Skeletal muscle tissue (tissue), 3 donors: ENCODE measurements at regions not wholly inside any gene's neighbourhood (a gene's known extent, or its start where the extent isn't known, plus 50 kb on each side); places are given as distances from the start of the nearest gene placed in this dataset.
A peak's percentile ranks its signal among the peaks of the same experiment; 100 is the strongest.
"Not testable (repeated sequence)": the region's sequence is repeated elsewhere in the genome, so short reads cannot be mapped to it uniquely, and the experiment has no call there.

Source experiments
- H3K27ac ChIP-seq: one replicate; pipeline ENCODE4 v1.7.0; 2013; ENCODE audit warnings: mild to moderate bottlenecking, low read depth, low read length, inconsistent platforms
- H3K27me3 ChIP-seq, 3 donors: one replicate each; pipeline ENCODE4 v1.7.0; 2013; ENCODE audit warnings: low read length in 3 of 3; ENCODE audit not compliant: control insufficient read depth in 3 of 3, insufficient read depth in 3 of 3
- H3K36me3 ChIP-seq, 3 donors: one replicate each; pipeline ENCODE4 v1.7.0; 2013; ENCODE audit warnings: low read length in 3 of 3; ENCODE audit not compliant: control insufficient read depth in 3 of 3, insufficient read depth in 3 of 3
- H3K4me1 ChIP-seq, 3 donors: one replicate each; pipeline ENCODE4 v1.7.0; 2013; ENCODE audit warnings: low read length in 3 of 3, mild to moderate bottlenecking in 3 of 3; ENCODE audit not compliant: control insufficient read depth in 3 of 3, insufficient read depth in 3 of 3
- H3K4me3 ChIP-seq, 3 donors: one replicate each; pipeline ENCODE4 v1.7.0; 2013; ENCODE audit warnings: low read length in 3 of 3
- H3K9ac ChIP-seq, 3 donors: one replicate each; pipeline ENCODE4 v1.7.0; 2013; ENCODE audit warnings: low read length in 3 of 3, mild to moderate bottlenecking in 3 of 3, moderate library complexity in 2 of 3, low read depth in 1 of 3
- H3K9me3 ChIP-seq, 3 donors: one replicate each; pipeline ENCODE4 v1.7.0; 2013; ENCODE audit warnings: low read length in 3 of 3; ENCODE audit not compliant: control insufficient read depth in 3 of 3
- donor health status: Osteomylitis.

DNA sequence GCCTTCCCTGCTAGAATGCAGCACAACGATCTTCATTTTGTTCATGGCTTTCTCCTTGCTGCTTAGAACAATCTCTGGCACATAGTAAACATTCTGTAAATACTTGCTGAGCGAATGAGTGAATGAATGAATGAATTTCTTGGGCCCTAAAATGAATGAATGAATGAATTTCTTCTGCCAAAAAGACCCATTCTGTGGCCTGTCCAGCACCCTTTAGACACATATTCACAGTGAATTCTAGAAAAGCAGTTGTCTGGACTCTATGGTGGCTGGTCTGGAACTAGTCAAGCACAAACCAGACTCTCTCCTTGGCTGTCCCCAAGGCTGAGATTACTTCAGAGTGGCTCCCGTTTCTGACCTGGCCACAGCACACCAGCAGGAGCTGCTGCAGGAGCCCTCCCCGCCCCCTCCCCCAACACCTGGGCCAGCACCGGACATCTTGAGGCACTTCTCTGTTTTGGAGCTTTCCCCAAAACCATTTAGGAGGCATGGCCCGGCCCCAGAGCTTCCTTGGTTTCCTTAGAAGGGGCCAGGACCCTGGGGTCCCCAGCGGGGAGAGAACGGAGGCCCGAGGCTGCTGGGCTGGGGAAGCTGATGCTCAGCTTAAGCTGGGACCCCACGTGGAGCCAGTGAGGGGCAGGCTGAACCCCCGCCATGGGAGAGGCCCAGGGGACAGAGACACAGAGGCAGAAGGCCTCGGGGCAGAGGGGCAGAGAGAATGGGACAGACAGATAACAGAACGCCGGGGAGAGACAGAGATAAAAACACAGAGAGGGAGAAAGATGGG, 159.0 kb downstream of the ZFP36L2 start:
- Histone ChIP-seq H3K27me3 (no peaks in the 10 kb centered on the region), H3K9me3 (no peaks in the 10 kb centered on the region), H3K4me1 (peaks cover 28 to 36% (median 28%) of the 10 kb centered on the region in 3 donors), H3K27ac (no peak overlapping the region), H3K36me3 (no peaks in the 10 kb centered on the region), H3K9ac (no peak overlapping the region), H3K4me3 (no peak overlapping the region)

DNA sequence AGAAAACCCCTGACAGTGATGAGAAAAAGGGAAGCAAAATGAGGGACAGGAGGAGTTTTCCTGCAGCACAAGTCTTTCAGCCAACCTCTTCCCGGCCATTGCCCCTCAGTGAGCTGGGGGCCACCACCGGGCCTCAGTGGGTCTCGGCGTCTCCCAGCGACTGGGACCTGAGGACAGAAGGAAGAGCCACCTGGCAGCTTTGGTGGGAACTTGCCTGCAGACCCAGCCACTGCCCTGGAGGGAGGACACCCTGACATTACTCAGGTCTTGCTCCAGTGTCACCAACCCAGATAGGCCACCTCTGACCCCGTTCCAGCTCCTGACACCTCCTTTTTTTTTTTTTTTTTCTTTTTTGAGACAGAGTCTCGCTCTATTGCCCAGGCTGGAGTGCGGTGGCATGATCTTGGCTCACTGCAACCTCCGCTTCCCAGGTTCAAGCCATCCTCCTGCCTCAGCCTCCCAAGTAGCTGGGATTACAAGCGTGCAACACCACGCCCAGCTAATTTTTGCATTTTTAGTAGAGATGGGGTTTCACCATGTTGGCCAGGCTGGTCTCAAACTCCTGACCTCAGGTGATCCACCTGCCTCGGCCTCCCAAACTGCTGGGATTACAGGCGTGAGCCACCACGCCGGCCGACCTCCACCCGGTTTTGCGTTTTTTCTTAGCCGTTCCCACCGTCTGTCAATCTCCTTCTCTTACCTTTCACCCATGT, 159.7 kb downstream of the ZFP36L2 start:
- not testable (repeated sequence) for H3K27me3 ChIP-seq, H3K4me3 ChIP-seq, H3K9me3 ChIP-seq, H3K36me3 ChIP-seq, H3K9ac ChIP-seq, H3K27ac ChIP-seq
- peaks cover 20 to 28% (median 20%) of the 10 kb centered on the region in 3 donors for H3K4me1 ChIP-seq

DNA sequence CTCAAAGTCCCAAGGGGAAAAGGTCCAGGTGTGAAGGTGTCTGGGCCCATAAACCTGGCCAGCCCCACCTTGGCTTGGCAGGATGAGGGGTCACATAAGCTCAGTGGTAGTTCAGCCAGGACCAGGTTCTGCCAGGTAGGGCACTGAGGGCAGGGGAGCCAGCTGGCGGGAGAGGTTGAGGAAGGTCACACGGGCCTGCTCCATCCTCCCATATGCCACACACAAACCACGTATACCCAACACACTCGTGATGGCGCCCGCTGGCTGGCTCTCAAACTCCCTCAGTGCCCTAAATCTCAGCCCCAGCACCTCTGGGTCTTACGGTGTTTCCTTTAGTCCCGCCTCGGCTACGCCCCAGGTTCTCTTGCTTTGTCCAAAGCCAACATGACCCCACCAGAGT, 160.5 kb downstream of the ZFP36L2 start:
- H3K36me3 ChIP-seq = no peaks in the 10 kb centered on the region
- H3K27ac ChIP-seq = no peak overlapping the region
- H3K27me3 ChIP-seq = no peaks in the 10 kb centered on the region
- no peaks in the 10 kb centered on the region for H3K9me3 ChIP-seq
- peak overlapping the region in 1 of 3 donors; percentile 10 for H3K9ac ChIP-seq
- H3K4me1 ChIP-seq = peaks cover 12 to 20% (median 12%) of the 10 kb centered on the region in 3 donors
- H3K4me3 ChIP-seq = no peak overlapping the region

DNA sequence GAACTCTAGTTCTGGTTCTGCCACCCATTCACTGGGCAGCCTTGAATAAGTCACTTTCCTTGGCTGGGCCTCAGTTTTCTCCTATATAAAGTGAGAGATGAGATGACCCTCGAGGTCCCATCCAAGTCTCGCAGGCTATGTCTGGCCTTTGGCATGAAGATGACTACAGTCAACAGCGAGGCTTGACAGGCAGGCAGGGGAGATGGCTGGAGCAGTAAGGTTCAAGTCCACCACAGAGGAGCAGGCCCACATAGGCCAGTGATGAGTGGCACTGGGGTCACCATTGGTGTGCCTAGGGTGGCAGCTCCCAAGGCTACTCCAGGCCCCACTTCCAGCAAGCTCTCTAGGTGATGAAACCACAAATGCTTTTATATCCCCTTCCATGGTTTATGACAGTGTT, 161.4 kb downstream of the ZFP36L2 start:
- H3K9me3 ChIP-seq = no peaks in the 10 kb centered on the region
- no peak overlapping the region for H3K4me3 ChIP-seq
- H3K4me1 ChIP-seq = peaks cover 4 to 11% (median 8%) of the 10 kb centered on the region in 3 donors
- no peaks in the 10 kb centered on the region for H3K27me3 ChIP-seq
- no peak overlapping the region for H3K9ac ChIP-seq
- H3K27ac ChIP-seq = no peak overlapping the region
- H3K36me3 ChIP-seq = no peaks in the 10 kb centered on the region

DNA sequence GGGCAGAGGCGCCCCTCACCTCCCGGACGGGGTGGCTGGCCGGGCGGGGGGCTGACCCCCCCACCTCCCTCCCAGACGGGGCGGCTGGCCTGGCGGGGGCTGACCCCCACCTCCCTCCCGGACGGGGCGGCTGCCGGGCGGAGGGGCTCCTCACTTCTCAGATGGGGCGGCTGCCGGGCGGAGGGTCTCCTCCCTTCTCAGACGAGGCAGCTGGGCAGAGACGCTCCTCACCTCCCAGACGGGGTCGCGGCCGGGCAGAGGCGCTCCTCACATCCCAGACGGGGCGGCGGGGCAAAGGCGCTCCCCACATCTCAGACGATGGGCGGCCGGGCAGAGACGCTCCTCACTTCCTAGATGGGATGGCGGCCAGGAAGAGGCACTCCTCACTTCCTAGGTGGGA, 163.3 kb downstream of the ZFP36L2 start:
- H3K4me3 ChIP-seq, H3K27me3 ChIP-seq, H3K9me3 ChIP-seq, H3K36me3 ChIP-seq, H3K27ac ChIP-seq, H3K9ac ChIP-seq, H3K4me1 ChIP-seq: not testable (repeated sequence)

DNA sequence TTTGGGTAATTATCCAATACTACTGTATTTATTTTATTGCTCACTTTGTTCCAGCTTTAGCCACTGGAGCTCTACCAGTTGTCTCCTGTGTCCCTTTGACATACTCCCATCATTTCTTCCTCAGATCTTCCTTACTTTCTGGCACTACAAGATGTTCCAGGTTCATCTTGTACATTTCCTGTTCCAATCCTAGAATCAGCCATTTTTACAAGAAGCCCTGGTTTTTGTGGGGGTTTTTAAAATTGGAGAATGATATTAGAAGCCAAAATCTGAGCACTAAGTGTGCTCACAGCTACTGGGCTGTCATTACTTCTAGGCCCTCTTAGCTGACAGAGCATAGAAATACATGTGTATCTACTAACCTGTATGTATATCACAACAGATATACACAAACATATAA, 164.3 kb downstream of the ZFP36L2 start:
- Histone ChIP-seq H3K9ac (no peak overlapping the region), H3K36me3 (no peaks in the 10 kb centered on the region), H3K4me1 (peaks cover 2 to 9% (median 4%) of the 10 kb centered on the region in 3 donors), H3K27me3 (no peaks in the 10 kb centered on the region), H3K4me3 (no peak overlapping the region), H3K9me3 (no peaks in the 10 kb centered on the region), H3K27ac (no peak overlapping the region)

DNA sequence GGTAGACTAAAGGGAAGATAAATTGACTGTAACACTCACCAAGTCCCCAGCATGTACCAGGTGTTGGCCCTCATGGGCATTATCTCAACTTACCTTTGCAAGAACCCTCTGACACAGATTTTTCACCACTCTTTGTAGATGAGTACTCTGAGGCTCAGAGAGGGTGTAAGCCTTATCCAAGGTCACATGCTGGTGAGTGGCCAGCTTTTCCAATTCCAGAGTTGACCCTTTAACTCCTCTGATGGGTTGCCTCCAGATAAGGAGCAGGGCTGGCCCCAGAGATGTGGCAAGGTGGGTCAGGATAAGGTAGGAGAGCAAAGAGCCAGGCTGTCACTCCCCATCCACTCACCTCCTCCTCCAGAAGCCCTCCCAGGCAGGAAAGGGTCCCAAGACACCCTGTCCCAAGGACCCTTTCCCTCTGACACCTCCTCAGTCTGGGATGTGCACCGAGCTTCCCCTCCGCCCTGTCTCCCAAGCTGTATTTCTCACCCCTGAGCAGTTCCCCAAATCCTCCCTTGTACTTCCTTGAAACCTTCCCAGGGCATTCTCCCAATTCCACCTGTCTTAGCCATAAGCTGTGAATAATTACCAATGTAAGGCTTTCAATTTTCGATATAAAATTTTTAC, 165.9 kb downstream of the ZFP36L2 start:
- no peak overlapping the region for H3K4me3 ChIP-seq
- H3K27ac ChIP-seq = no peak overlapping the region
- peaks cover 2 to 9% (median 4%) of the 10 kb centered on the region in 3 donors for H3K4me1 ChIP-seq
- H3K9me3 ChIP-seq = no peaks in the 10 kb centered on the region
- no peaks in the 10 kb centered on the region for H3K27me3 ChIP-seq
- no peaks in the 10 kb centered on the region for H3K36me3 ChIP-seq
- H3K9ac ChIP-seq = no peak overlapping the region

DNA sequence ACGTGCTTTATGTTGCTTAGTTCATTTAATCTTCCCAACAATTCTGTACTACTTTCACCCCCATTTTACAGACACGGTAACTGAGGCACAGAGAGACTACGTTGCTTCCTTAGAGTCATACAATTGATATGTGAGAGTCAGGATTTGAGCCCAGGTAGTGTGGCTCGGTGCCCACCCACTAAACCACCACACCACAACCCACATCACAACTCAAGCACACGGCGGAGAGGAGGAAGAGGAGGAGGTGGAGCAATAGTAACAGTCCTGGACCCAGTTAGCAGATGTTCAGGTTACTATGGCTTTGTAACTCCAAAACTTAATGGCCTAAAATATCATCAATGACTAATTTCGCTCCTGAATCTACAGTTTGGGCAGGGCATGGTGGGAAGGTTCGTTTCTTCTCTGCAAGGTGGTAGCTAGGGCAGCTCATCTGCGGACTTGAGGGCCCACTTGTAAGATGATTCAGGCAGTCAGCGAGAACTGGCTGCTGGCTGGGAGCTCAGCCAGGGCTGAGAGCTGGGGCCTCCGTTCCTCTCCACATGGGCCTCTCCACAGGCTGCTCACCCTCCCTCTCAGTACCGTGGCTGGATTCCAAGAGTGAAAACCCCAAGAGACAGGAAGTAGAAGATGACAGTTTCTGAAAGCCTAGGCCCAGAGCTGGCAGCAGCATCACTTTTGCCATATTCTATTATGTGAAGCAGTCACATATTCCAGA, 167.1 kb downstream of the ZFP36L2 start:
- H3K27ac ChIP-seq = no peak overlapping the region
- no peaks in the 10 kb centered on the region for H3K36me3 ChIP-seq
- no peaks in the 10 kb centered on the region for H3K27me3 ChIP-seq
- peaks cover 4 to 13% (median 10%) of the 10 kb centered on the region in 3 donors for H3K4me1 ChIP-seq
- no peak overlapping the region for H3K4me3 ChIP-seq
- no peak overlapping the region for H3K9ac ChIP-seq
- H3K9me3 ChIP-seq = no peaks in the 10 kb centered on the region

DNA sequence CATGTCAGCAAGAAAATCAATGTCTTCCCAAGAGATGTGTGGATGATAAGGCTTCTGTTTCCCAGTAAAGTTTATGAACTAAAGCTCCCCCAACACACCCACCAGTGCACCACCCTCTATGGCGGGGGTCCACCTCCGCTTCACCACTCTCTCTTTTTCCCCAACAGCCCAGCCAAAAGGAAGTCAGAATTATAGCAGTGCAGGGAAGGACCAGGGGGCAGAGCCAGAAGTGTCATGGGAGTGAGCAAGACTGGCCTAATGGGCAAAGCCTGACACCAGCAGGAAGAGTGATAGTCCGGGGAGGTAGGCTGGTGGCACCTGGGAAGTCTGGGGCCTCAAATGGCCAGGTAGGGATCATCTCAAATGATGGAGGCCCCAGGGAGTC, 167.7 kb downstream of the ZFP36L2 start:
- no peak overlapping the region for H3K4me3 ChIP-seq
- H3K27ac ChIP-seq = no peak overlapping the region
- no peak overlapping the region for H3K9ac ChIP-seq
- H3K27me3 ChIP-seq = no peaks in the 10 kb centered on the region
- H3K4me1 ChIP-seq = peaks cover 4 to 15% (median 14%) of the 10 kb centered on the region in 3 donors
- H3K9me3 ChIP-seq = no peaks in the 10 kb centered on the region
- no peaks in the 10 kb centered on the region for H3K36me3 ChIP-seq
